Epithelial cell of proximal tubule (primary cell): ENCODE measurements at regions not wholly inside any gene's neighbourhood (a gene's known extent, or its start where the extent isn't known, plus 50 kb on each side); places are given as distances from the start of the nearest gene placed in this dataset.

Source experiments
- DNase-seq: peaks from one replicate; pipeline ENCODE4 v3.0.0-alpha.2; 2011; ENCODE audit warnings: low read depth
- H3K4me3 ChIP-seq: 2 replicates; pipeline ENCODE4 v1.5.1; 2011; ENCODE audit warnings: low read depth, mild to moderate bottlenecking, low read length
- TF ChIP-seq, protein P1 (sequence below): conservative IDR thresholded peaks from 2 replicates; pipeline ENCODE4 v1.5.1; 2012; ENCODE audit warnings: low read depth, mild to moderate bottlenecking, low read length

DNA sequence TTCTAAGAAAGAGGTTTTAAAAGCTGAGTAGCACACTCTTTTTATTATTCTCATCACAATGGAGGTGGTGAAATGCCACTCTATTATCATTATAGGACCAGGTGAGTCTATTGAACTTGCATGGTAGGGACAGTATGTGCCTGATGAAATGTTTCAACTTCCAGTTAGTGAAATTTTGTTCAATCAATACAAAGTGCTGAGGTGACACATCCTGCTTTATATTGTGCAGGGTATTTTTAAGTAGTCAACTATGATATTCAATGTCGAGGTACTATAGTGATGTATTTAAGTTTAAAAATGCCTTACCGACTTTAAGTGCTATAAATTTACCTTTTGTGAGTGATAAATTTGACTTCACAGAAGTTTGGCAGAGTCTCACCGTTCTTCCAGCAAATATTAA is 284.7 kb upstream of the BRINP3 start:
- DNase-seq, result no peak
- TF ChIP-seq, protein P1, sequence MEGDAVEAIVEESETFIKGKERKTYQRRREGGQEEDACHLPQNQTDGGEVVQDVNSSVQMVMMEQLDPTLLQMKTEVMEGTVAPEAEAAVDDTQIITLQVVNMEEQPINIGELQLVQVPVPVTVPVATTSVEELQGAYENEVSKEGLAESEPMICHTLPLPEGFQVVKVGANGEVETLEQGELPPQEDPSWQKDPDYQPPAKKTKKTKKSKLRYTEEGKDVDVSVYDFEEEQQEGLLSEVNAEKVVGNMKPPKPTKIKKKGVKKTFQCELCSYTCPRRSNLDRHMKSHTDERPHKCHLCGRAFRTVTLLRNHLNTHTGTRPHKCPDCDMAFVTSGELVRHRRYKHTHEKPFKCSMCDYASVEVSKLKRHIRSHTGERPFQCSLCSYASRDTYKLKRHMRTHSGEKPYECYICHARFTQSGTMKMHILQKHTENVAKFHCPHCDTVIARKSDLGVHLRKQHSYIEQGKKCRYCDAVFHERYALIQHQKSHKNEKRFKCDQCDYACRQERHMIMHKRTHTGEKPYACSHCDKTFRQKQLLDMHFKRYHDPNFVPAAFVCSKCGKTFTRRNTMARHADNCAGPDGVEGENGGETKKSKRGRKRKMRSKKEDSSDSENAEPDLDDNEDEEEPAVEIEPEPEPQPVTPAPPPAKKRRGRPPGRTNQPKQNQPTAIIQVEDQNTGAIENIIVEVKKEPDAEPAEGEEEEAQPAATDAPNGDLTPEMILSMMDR, result no peak
- H3K4me3 ChIP-seq, result no peak overlapping the region

DNA sequence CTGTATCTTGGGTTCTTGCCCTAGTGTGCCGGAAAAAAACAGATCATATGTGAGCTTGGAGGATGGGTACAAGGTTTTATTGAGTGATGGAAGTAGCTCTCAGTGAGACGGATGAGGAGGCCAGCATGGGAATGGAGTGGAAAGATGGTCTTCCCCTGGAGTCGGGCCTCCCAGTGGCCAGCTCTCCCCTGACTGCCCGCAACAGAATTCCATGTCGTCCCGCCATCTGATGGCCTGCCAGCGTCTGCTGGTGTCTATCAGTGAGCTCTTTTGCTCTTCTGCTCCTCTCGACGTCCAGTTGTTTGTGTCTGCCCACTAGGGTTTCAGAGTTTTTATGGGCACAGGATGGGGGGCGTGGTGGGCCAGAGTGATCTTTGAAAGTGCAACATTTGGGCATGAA is 315.2 kb upstream of the BRINP3 start:
- TF ChIP-seq, protein P1, result no peak
- no peak overlapping the region for H3K4me3 ChIP-seq
- no peak for DNase-seq

DNA sequence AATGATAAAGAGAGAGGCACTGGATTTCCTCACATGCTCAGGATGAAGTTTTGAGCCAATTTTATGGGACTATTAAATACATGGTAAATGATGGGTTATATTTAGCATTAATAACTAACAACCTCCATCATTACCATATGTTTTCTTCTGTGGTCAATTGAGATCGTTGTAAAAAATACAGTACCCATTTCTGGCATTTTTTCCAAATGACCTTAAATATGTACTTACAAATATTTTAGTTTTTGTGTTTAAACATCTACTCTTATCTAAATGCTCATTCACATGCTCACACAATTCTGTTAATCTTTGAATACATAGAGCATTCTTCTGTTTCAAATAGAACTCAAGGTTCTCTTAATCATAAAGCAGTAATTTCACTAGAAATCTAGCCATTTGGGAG is 330.0 kb upstream of the BRINP3 start:
- TF ChIP-seq, protein P1, result no peak
- no peak overlapping the region for H3K4me3 ChIP-seq
- no peak for DNase-seq

DNA sequence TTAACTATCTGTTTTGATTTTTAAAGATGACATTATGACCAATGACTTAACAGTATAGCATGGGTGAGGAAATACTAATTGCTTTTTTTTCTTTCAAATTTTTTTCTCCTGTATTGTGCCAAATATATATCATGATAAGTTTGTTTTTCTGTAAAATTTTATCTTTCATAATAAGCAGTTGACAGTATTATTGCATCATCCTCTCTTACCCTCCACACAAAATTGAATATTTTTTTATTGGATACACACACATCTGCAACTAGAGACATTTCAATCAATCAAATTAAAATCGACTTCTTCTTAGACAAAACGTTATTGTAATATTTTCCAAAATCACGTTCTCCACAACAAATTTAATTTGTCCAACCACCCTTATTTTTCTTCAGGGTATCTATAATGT is 330.4 kb upstream of the BRINP3 start:
- no peak overlapping the region for H3K4me3 ChIP-seq
- TF ChIP-seq, protein P1, result no peak
- DNase-seq, result no peak

DNA sequence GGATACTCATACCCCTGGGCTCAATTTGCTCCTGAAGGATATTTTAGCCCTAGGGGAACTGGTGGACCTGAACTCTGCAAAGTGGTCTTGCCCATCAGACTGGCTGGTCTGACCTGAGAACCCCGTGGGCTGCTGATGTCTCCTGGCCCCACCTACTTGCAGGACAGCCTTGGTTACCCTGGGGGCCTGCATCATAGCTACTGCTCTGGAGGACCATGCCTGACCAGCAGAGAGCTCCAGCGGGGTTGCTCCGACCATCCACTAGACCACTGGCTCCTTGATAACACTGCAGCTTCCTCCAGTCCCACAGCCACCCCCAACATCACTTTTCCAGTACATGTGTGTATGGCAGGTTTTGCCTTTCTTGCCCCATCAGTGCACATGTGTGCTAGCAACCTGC is 331.6 kb upstream of the BRINP3 start:
- H3K4me3 ChIP-seq, result no peak overlapping the region
- no peak for DNase-seq
- TF ChIP-seq, protein P1, result no peak

DNA sequence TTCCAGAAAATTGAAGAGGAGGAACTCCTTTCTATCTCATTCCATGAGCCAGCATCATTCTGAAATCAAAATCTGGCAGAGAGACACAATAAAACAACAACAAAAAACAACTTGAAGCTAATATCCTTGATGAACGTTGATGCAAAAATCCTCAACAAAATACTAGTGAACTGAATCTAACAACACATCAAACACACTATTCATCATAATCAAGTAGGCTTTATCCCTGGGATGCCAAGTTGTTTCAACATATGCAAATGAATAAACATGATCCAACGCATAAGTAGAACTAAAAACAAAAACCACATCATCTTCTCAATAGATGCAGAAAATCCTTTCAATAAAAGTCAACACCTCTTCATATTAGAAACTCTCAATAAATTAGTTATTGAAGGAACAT is 335.3 kb upstream of the BRINP3 start:
- TF ChIP-seq, protein P1, result no peak
- no peak overlapping the region for H3K4me3 ChIP-seq
- no peak for DNase-seq

DNA sequence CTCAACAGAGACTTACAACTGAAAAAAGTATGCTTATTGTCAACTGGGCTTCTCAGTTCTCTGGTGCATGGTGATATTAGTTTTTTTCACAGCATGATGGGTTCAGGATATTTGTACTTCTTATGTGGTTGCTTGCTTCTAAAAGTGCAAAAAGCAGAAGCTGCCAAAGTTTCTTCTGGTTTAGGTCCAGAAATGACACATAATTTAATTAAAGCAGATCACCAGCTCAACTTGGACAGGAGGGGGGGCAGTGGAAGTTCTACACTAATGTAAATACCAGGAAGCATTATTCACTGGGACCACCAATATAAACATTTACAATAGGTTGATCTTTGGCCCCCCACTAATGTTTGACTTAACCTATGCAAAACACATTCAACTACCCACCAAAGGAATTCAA is 354.8 kb upstream of the BRINP3 start:
- no peak for DNase-seq
- TF ChIP-seq, protein P1, result no peak
- no peak overlapping the region for H3K4me3 ChIP-seq
